Fibroblast of gingiva (primary cell): ENCODE measurements at regions not wholly inside any gene's neighbourhood (a gene's known extent, or its start where the extent isn't known, plus 50 kb on each side); places are given as distances from the start of the nearest gene placed in this dataset.
"Not testable (repeated sequence)": the region's sequence is repeated elsewhere in the genome, so short reads cannot be mapped to it uniquely, and the experiment has no call there.

ENCODE experiments used
- DNase-seq: peaks from one replicate; pipeline ENCODE4 v3.0.0-alpha.2; 2011; ENCODE audit warnings: low read depth

GRCh38 chr3:118766306-118766669 lies 268.4 kb downstream of the IGSF11 start:
- no peak for DNase-seq

GRCh38 chr3:118772036-118772435 lies 262.6 kb downstream of the IGSF11 start:
- no peak for DNase-seq

- no peak for DNase-seq
Observed at GRCh38 chr3:118772547-118773011, 262.1 kb downstream of the IGSF11 start.

- no peak for DNase-seq
Observed at GRCh38 chr3:118775021-118775420, 259.6 kb downstream of the IGSF11 start.

GRCh38 chr3:118778201-118778600 lies 256.4 kb downstream of the IGSF11 start:
- no peak for DNase-seq

GRCh38 chr3:118781232-118781631 lies 253.4 kb downstream of the IGSF11 start:
- no peak for DNase-seq

- DNase-seq: no peak
Observed at GRCh38 chr3:118781839-118782238, 252.8 kb downstream of the IGSF11 start.

- no peak for DNase-seq
Observed at GRCh38 chr3:118782755-118783202, 251.9 kb downstream of the IGSF11 start.

GRCh38 chr3:118785415-118785814 lies 249.2 kb downstream of the IGSF11 start:
- no peak for DNase-seq

GRCh38 chr3:118791246-118791645 lies 243.4 kb downstream of the IGSF11 start:
- no peak for DNase-seq

- DNase-seq: no peak
Observed at GRCh38 chr3:118792191-118792590, 242.5 kb downstream of the IGSF11 start.

- DNase-seq: no peak
Observed at GRCh38 chr3:118793176-118793575, 241.5 kb downstream of the IGSF11 start.

GRCh38 chr3:118799303-118799702 lies 235.3 kb downstream of the IGSF11 start:
- DNase-seq: no peak

- no peak for DNase-seq
Observed at GRCh38 chr3:118801899-118802298, 232.7 kb downstream of the IGSF11 start.

GRCh38 chr3:118802325-118803095 lies 232.1 kb downstream of the IGSF11 start:
- DNase-seq: no peak

GRCh38 chr3:118803096-118803476 lies 231.6 kb downstream of the IGSF11 start:
- DNase-seq: no peak

- no peak for DNase-seq
Observed at GRCh38 chr3:118805007-118805406, 229.6 kb downstream of the IGSF11 start.

- DNase-seq: no peak
Observed at GRCh38 chr3:118806423-118806822, 228.2 kb downstream of the IGSF11 start.

- DNase-seq: not testable (repeated sequence)
Observed at GRCh38 chr3:118807349-118807748, 227.3 kb downstream of the IGSF11 start.

- no peak for DNase-seq
Observed at GRCh38 chr3:118808723-118809122, 225.9 kb downstream of the IGSF11 start.

GRCh38 chr3:118809696-118810498 lies 224.7 kb downstream of the IGSF11 start:
- no peak for DNase-seq

GRCh38 chr3:118810499-118811035 lies 224.1 kb downstream of the IGSF11 start:
- DNase-seq: no peak

GRCh38 chr3:118811236-118811732 lies 223.4 kb downstream of the IGSF11 start:
- no peak for DNase-seq
